BLaER1 (cell line): ENCODE measurements at regions not wholly inside any gene's neighbourhood (a gene's known extent, or its start where the extent isn't known, plus 50 kb on each side); places are given as distances from the start of the nearest gene placed in this dataset.

Experiments
- H3K27ac ChIP-seq: shearing (Covaris generic); formaldehyde crosslinking; 2 replicates; pipeline ENCODE4 v1.8.1; 2022
- H3K27me3 ChIP-seq: shearing (Covaris generic); formaldehyde crosslinking; 2 replicates; pipeline ENCODE4 v1.8.1; 2022
- H3K36me3 ChIP-seq: shearing (Covaris generic); formaldehyde crosslinking; 2 replicates; pipeline ENCODE4 v1.8.1; 2022
- H3K4me1 ChIP-seq: shearing (Covaris generic); formaldehyde crosslinking; 2 replicates; pipeline ENCODE4 v1.8.1; 2022
- H3K4me2 ChIP-seq: shearing (Covaris generic); formaldehyde crosslinking; 2 replicates; pipeline ENCODE4 v1.8.1; 2022
- H3K4me3 ChIP-seq: shearing (Covaris generic); formaldehyde crosslinking; 2 replicates; pipeline ENCODE4 v1.8.1; 2022
- H3K9ac ChIP-seq: shearing (Covaris generic); formaldehyde crosslinking; 2 replicates; pipeline ENCODE4 v1.8.1; 2022
- H3K9me3 ChIP-seq: shearing (Covaris generic); formaldehyde crosslinking; 2 replicates; pipeline ENCODE4 v1.8.1; 2022
- H4K20me1 ChIP-seq: shearing (Covaris generic); formaldehyde crosslinking; 2 replicates; pipeline ENCODE4 v1.8.1; 2022
- Cebpa-rat ChIP-seq: shearing (Covaris generic); IDR thresholded peaks from 2 replicates; pipeline ENCODE4 v1.8.1; 2022

GRCh38 chr17:77721846-77722160, 236.7 kb upstream of the TNRC6C start:
- Histone ChIP-seq H4K20me1 (no peaks in the 10 kb centered on the region), H3K36me3 (no peaks in the 10 kb centered on the region), H3K27ac (no peak overlapping the region), H3K4me2 (no peak overlapping the region), H3K9me3 (peaks cover 10% of the 10 kb centered on the region), H3K9ac (no peak overlapping the region), H3K4me1 (peaks cover 59% of the 10 kb centered on the region), H3K27me3 (no peaks in the 10 kb centered on the region), H3K4me3 (no peak overlapping the region)
- no peak for TF ChIP-seq Cebpa-rat

- H3K36me3 ChIP-seq: no peaks in the 10 kb centered on the region
These were observed 236.1 kb upstream of the TNRC6C start for GRCh38 chr17:77722366-77722765.

GRCh38 chr17:77723071-77723908, 235.2 kb upstream of the TNRC6C start:
- peaks cover 72% of the 10 kb centered on the region for H3K4me1 ChIP-seq
- H4K20me1 ChIP-seq: no peaks in the 10 kb centered on the region
- H3K4me3 ChIP-seq: no peak overlapping the region
- no peaks in the 10 kb centered on the region for H3K36me3 ChIP-seq
- TF ChIP-seq Cebpa-rat: no peak
- no peaks in the 10 kb centered on the region for H3K27me3 ChIP-seq
- H3K9ac ChIP-seq: peak overlapping the region; percentile 43; the same call in 1 of the 2 replicates
- H3K27ac ChIP-seq: peak overlapping the region; percentile 71
- peak overlapping the region; percentile 90 for H3K4me2 ChIP-seq
- peaks cover 10% of the 10 kb centered on the region for H3K9me3 ChIP-seq

More at GRCh38 chr17:77722366-77722765, 236.1 kb upstream of the TNRC6C start:
- no peak overlapping the region for H3K27ac ChIP-seq
- TF ChIP-seq Cebpa-rat: no peak
- H3K4me2 ChIP-seq: peak overlapping the region; percentile 90
- no peaks in the 10 kb centered on the region for H4K20me1 ChIP-seq
- peaks cover 63% of the 10 kb centered on the region for H3K4me1 ChIP-seq
- H3K9me3 ChIP-seq: peaks cover 10% of the 10 kb centered on the region
- H3K4me3 ChIP-seq: no peak overlapping the region
- H3K9ac ChIP-seq: no peak overlapping the region
- H3K27me3 ChIP-seq: no peaks in the 10 kb centered on the region

DNA sequence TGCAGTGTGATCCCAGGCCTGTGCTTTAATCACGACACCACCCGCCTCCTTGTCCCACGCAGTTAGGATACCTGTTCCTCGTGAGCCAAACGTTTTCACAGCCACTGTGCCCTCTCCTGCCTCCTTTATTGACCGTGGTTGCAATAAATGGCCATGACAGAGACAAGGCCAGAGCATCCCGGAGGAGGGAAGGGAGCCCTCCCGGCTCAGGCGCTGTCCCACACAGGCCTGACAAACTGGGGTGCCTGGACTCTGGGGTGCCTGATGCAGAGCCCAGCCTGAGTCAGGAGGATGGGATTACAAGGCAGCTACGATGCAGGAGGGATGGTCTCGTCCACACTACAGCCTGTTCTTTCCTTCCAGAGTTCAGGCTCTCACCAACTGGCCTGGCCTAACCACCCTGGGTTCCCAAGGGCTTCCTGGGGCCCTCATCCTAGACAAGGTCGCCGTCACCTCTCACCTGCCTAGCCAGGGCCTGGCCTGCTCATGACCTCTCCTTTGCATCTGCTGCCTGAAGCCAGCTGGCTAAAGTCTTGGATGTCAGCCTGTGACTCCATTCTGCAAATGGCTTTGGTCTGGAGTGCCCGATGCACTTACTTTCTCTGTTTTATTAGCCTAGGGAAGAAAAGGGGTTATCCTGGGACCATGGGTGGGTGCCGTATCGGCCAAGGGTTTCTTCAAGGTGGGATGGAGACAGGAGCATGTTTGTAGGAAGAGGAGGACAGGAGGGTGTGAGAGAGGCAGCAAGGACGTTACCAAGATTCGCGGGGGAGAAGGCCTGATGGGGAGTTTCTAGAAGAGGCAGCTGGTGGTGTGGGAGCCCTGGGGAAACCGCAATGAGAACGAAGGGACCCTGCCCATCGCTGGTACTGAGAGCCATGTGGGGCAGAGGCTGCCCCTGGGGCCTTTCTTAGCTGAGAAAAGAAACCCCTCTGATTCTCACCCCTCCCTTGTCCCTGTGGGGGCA, 234.3 kb upstream of the TNRC6C start:
- H3K27me3 ChIP-seq: no peaks in the 10 kb centered on the region
- no peaks in the 10 kb centered on the region for H3K36me3 ChIP-seq
- H3K27ac ChIP-seq: peak overlapping the region; percentile 71
- no peaks in the 10 kb centered on the region for H4K20me1 ChIP-seq
- no peak for TF ChIP-seq Cebpa-rat
- H3K4me2 ChIP-seq: peak overlapping the region; percentile 90
- peaks cover 72% of the 10 kb centered on the region for H3K4me1 ChIP-seq
- H3K9me3 ChIP-seq: peaks cover 10% of the 10 kb centered on the region
- H3K9ac ChIP-seq: peak overlapping the region; percentile 43; the same call in 1 of the 2 replicates
- peak overlapping the region; percentile 31; the same call in 1 of the 2 replicates for H3K4me3 ChIP-seq

GRCh38 chr17:77724876-77725615, 233.5 kb upstream of the TNRC6C start:
- Histone ChIP-seq H3K27me3 (no peaks in the 10 kb centered on the region), H3K4me3 (no peak overlapping the region), H3K4me2 (peak overlapping the region; percentile 90), H3K27ac (peak overlapping the region; percentile 71), H3K4me1 (peaks cover 72% of the 10 kb centered on the region), H3K9me3 (peaks cover 10% of the 10 kb centered on the region), H3K9ac (no peak overlapping the region; the same call in 1 of the 2 replicates), H3K36me3 (no peaks in the 10 kb centered on the region), H4K20me1 (no peaks in the 10 kb centered on the region)
- TF ChIP-seq Cebpa-rat: no peak

DNA sequence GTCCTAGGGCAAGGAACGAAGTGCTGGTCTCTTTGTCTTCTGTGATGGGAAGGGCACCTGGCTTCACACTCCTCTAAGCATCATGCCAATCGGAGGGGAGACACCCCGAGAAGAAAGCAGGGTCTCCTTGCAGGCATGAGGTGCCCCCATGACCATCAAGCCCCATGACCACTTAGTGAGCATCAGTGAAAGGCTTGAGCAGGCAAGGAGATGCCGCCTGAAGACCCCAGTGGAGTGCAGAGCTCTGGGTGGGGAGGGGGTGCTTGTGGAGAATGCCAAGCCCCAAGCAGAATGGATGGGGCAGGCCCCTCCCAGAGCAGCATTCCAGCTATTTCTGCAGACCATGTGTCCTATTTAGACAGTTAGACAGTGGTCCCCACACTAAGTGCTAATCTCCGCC, 232.7 kb upstream of the TNRC6C start:
- peak overlapping the region; percentile 90 for H3K4me2 ChIP-seq
- peaks cover 72% of the 10 kb centered on the region for H3K4me1 ChIP-seq
- H3K9me3 ChIP-seq: peaks cover 7% of the 10 kb centered on the region
- H3K9ac ChIP-seq: no peak overlapping the region
- no peaks in the 10 kb centered on the region for H3K36me3 ChIP-seq
- H3K4me3 ChIP-seq: no peak overlapping the region
- H3K27me3 ChIP-seq: no peaks in the 10 kb centered on the region
- no peak overlapping the region for H3K27ac ChIP-seq
- H4K20me1 ChIP-seq: no peaks in the 10 kb centered on the region
- TF ChIP-seq Cebpa-rat: no peak

- H3K27me3 ChIP-seq: no peaks in the 10 kb centered on the region
- H3K27ac ChIP-seq: no peak overlapping the region
- H3K36me3 ChIP-seq: no peaks in the 10 kb centered on the region
- no peak for TF ChIP-seq Cebpa-rat
- H3K9ac ChIP-seq: no peak overlapping the region
- peaks cover 4% of the 10 kb centered on the region for H3K9me3 ChIP-seq
- H3K4me3 ChIP-seq: no peak overlapping the region
- no peaks in the 10 kb centered on the region for H4K20me1 ChIP-seq
- peaks cover 65% of the 10 kb centered on the region for H3K4me1 ChIP-seq
- peak overlapping the region; percentile 90 for H3K4me2 ChIP-seq
These were observed 231.9 kb upstream of the TNRC6C start for GRCh38 chr17:77726549-77727006.

GRCh38 chr17:77727037-77727615, 231.4 kb upstream of the TNRC6C start:
- Histone ChIP-seq H3K4me1 (peaks cover 59% of the 10 kb centered on the region), H3K27me3 (no peaks in the 10 kb centered on the region), H3K4me2 (peak overlapping the region; percentile 90), H3K9me3 (peaks cover 9% of the 10 kb centered on the region), H3K27ac (no peak overlapping the region), H3K36me3 (no peaks in the 10 kb centered on the region), H3K4me3 (no peak overlapping the region), H3K9ac (no peak overlapping the region), H4K20me1 (no peaks in the 10 kb centered on the region)
- no peak for TF ChIP-seq Cebpa-rat

- no peak overlapping the region for H3K9ac ChIP-seq
- H3K27ac ChIP-seq: no peak overlapping the region
- H3K9me3 ChIP-seq: peaks cover 22% of the 10 kb centered on the region
- peaks cover 46% of the 10 kb centered on the region for H3K4me1 ChIP-seq
- H3K4me2 ChIP-seq: 0 out of 2 replicates have a peak overlapping the region, but pooled peaks have one; percentile 49
- no peak overlapping the region for H3K4me3 ChIP-seq
- H3K27me3 ChIP-seq: no peaks in the 10 kb centered on the region
- no peaks in the 10 kb centered on the region for H3K36me3 ChIP-seq
- TF ChIP-seq Cebpa-rat: no peak
- H4K20me1 ChIP-seq: no peaks in the 10 kb centered on the region
These were observed 230.1 kb upstream of the TNRC6C start for GRCh38 chr17:77728474-77728795.
